Activated CD4-positive, alpha-beta memory T cell treated with anti-CD3 and anti-CD28 coated beads, Interleukin-2, amount 10 ng/mL, durations not matched to agents 7 days and 5 days (primary cell): ENCODE measurements at regions not wholly inside any gene's neighbourhood (a gene's known extent, or its start where the extent isn't known, plus 50 kb on each side); places are given as distances from the start of the nearest gene placed in this dataset.

Source experiments
- CTCF ChIA-PET: fragments of 350-600 bp; sonication (Branson Sonifier 250); formaldehyde crosslinking; loops from one replicate; lab custom pipeline; 2021; ENCODE audit warnings: antibody characterized with exemption, inconsistent platforms; lab: Charles Lee
- POLR2A ChIA-PET: fragments of 350-600 bp; sonication (Branson Sonifier 250); formaldehyde crosslinking; loops from one replicate; lab custom pipeline; 2021; ENCODE audit warnings: antibody characterized with exemption; lab: Charles Lee
- DNase-seq: peaks from one replicate; pipeline ENCODE4 v3.0.0-alpha.2; 2020
- H3K27ac Mint-ChIP-seq: one replicate; pipeline ENCODE4 v1.8.0; 2021; ENCODE audit warnings: mild to moderate bottlenecking, mixed read lengths
- H3K27me3 Mint-ChIP-seq: one replicate; pipeline ENCODE4 v1.8.0; 2021; ENCODE audit warnings: mixed read lengths
- H3K36me3 Mint-ChIP-seq: one replicate; pipeline ENCODE4 v1.8.0; 2021; ENCODE audit warnings: low read depth, mixed read lengths
- H3K4me1 Mint-ChIP-seq: one replicate; pipeline ENCODE4 v1.8.0; 2021; ENCODE audit warnings: mixed read lengths
- H3K4me3 Mint-ChIP-seq: one replicate; pipeline ENCODE4 v1.8.0; 2021; ENCODE audit warnings: mild to moderate bottlenecking, mixed read lengths
- H3K9me3 Mint-ChIP-seq: one replicate; pipeline ENCODE4 v1.8.0; 2021; ENCODE audit warnings: mixed read lengths

- no peaks in the 10 kb centered on the region for H3K36me3 Mint-ChIP-seq
- no peaks in the 10 kb centered on the region for H3K4me1 Mint-ChIP-seq
- no peak overlapping the region for H3K27ac Mint-ChIP-seq
- H3K4me3 Mint-ChIP-seq = no peak overlapping the region
- POLR2A ChIA-PET = no interaction called here
- H3K9me3 Mint-ChIP-seq = no peaks in the 10 kb centered on the region
- H3K27me3 Mint-ChIP-seq = no peaks in the 10 kb centered on the region
- CTCF ChIA-PET = no interaction called here
- no peak for DNase-seq
Observed at GRCh38 chr12:77640356-77640755, 190.3 kb upstream of the NAV3 start.

- Mint-ChIP-seq H3K9me3 (peaks cover 2% of the 10 kb centered on the region), H3K4me1 (no peaks in the 10 kb centered on the region), H3K4me3 (no peak overlapping the region), H3K36me3 (no peaks in the 10 kb centered on the region), H3K27ac (no peak overlapping the region), H3K27me3 (no peaks in the 10 kb centered on the region)
- ChIA-PET CTCF (no interaction called here), POLR2A (no interaction called here)
- DNase-seq = no peak
Observed at GRCh38 chr12:77630790-77631445, 199.8 kb upstream of the NAV3 start.

- ChIA-PET CTCF (no interaction called here), POLR2A (no interaction called here)
- H3K4me3 Mint-ChIP-seq = no peak overlapping the region
- H3K27ac Mint-ChIP-seq = no peak overlapping the region
- no peaks in the 10 kb centered on the region for H3K4me1 Mint-ChIP-seq
- no peak for DNase-seq
- H3K9me3 Mint-ChIP-seq = peaks cover 4% of the 10 kb centered on the region
- no peaks in the 10 kb centered on the region for H3K36me3 Mint-ChIP-seq
- H3K27me3 Mint-ChIP-seq = no peaks in the 10 kb centered on the region
Observed at GRCh38 chr12:77630344-77630743, 200.3 kb upstream of the NAV3 start.

GRCh38 chr12:77629141-77629540 is 201.6 kb upstream of the NAV3 start:
- CTCF ChIA-PET = no interaction called here
- H3K36me3 Mint-ChIP-seq = no peaks in the 10 kb centered on the region
- H3K27me3 Mint-ChIP-seq = no peaks in the 10 kb centered on the region

GRCh38 chr12:77625441-77625840 is 205.3 kb upstream of the NAV3 start:
- Mint-ChIP-seq H3K27ac (no peak overlapping the region), H3K4me1 (no peaks in the 10 kb centered on the region), H3K27me3 (no peaks in the 10 kb centered on the region), H3K4me3 (no peak overlapping the region), H3K36me3 (no peaks in the 10 kb centered on the region), H3K9me3 (peaks cover 10% of the 10 kb centered on the region)
- ChIA-PET CTCF (no interaction called here), POLR2A (no interaction called here)
- DNase-seq = no peak

More at GRCh38 chr12:77629141-77629540, 201.6 kb upstream of the NAV3 start:
- POLR2A ChIA-PET = no interaction called here
- Mint-ChIP-seq H3K4me1 (no peaks in the 10 kb centered on the region), H3K4me3 (no peak overlapping the region), H3K27ac (no peak overlapping the region), H3K9me3 (peaks cover 6% of the 10 kb centered on the region)
- DNase-seq = no peak

GRCh38 chr12:77619425-77619824 is 211.3 kb upstream of the NAV3 start:
- Mint-ChIP-seq H3K36me3 (no peaks in the 10 kb centered on the region), H3K27me3 (no peaks in the 10 kb centered on the region), H3K9me3 (peaks cover 17% of the 10 kb centered on the region), H3K4me1 (no peaks in the 10 kb centered on the region), H3K27ac (no peak overlapping the region), H3K4me3 (no peak overlapping the region)
- ChIA-PET CTCF (no interaction called here), POLR2A (no interaction called here)
- DNase-seq = no peak

- Mint-ChIP-seq H3K4me1 (no peaks in the 10 kb centered on the region), H3K27me3 (no peaks in the 10 kb centered on the region), H3K27ac (no peak overlapping the region), H3K36me3 (no peaks in the 10 kb centered on the region), H3K9me3 (peaks cover 12% of the 10 kb centered on the region), H3K4me3 (no peak overlapping the region)
- ChIA-PET POLR2A (no interaction called here), CTCF (no interaction called here)
- no peak for DNase-seq
Observed at GRCh38 chr12:77617818-77618217, 212.9 kb upstream of the NAV3 start.

- CTCF ChIA-PET = no interaction called here
Observed at GRCh38 chr12:77615332-77615731, 215.4 kb upstream of the NAV3 start.

GRCh38 chr12:77613411-77613810 is 217.3 kb upstream of the NAV3 start:
- ChIA-PET POLR2A (no interaction called here), CTCF (no interaction called here)
- Mint-ChIP-seq H3K4me1 (no peaks in the 10 kb centered on the region), H3K27me3 (no peaks in the 10 kb centered on the region), H3K4me3 (no peak overlapping the region), H3K9me3 (peaks cover 10% of the 10 kb centered on the region), H3K36me3 (no peaks in the 10 kb centered on the region), H3K27ac (no peak overlapping the region)
- no peak for DNase-seq

More at GRCh38 chr12:77615332-77615731, 215.4 kb upstream of the NAV3 start:
- POLR2A ChIA-PET = no interaction called here
- Mint-ChIP-seq H3K4me3 (no peak overlapping the region), H3K36me3 (no peaks in the 10 kb centered on the region), H3K4me1 (no peaks in the 10 kb centered on the region), H3K27me3 (no peaks in the 10 kb centered on the region), H3K27ac (no peak overlapping the region), H3K9me3 (peaks cover 12% of the 10 kb centered on the region)
- DNase-seq = no peak

GRCh38 chr12:77610446-77610845 is 220.2 kb upstream of the NAV3 start:
- H3K4me1 Mint-ChIP-seq = no peaks in the 10 kb centered on the region
- H3K4me3 Mint-ChIP-seq = no peak overlapping the region
- no peak overlapping the region for H3K27ac Mint-ChIP-seq
- CTCF ChIA-PET = no interaction called here
- peaks cover 2% of the 10 kb centered on the region for H3K9me3 Mint-ChIP-seq
- no peak for DNase-seq
- no peaks in the 10 kb centered on the region for H3K27me3 Mint-ChIP-seq
- no peaks in the 10 kb centered on the region for H3K36me3 Mint-ChIP-seq
- POLR2A ChIA-PET = no interaction called here

- Mint-ChIP-seq H3K27ac (no peak overlapping the region), H3K27me3 (no peaks in the 10 kb centered on the region), H3K36me3 (no peaks in the 10 kb centered on the region), H3K4me1 (no peaks in the 10 kb centered on the region), H3K9me3 (no peaks in the 10 kb centered on the region), H3K4me3 (no peak overlapping the region)
- POLR2A ChIA-PET = no interaction called here
- DNase-seq = no peak
- CTCF ChIA-PET = no interaction called here
Observed at GRCh38 chr12:77609016-77609415, 221.7 kb upstream of the NAV3 start.

- POLR2A ChIA-PET = no interaction called here
- Mint-ChIP-seq H3K4me1 (no peaks in the 10 kb centered on the region), H3K27me3 (no peaks in the 10 kb centered on the region), H3K36me3 (no peaks in the 10 kb centered on the region), H3K4me3 (no peak overlapping the region), H3K9me3 (no peaks in the 10 kb centered on the region), H3K27ac (no peak overlapping the region)
- CTCF ChIA-PET = no interaction called here
- DNase-seq = no peak
Observed at GRCh38 chr12:77608271-77608824, 222.3 kb upstream of the NAV3 start.

- peaks cover 5% of the 10 kb centered on the region for H3K9me3 Mint-ChIP-seq
- no peak overlapping the region for H3K27ac Mint-ChIP-seq
- H3K4me3 Mint-ChIP-seq = no peak overlapping the region
- H3K27me3 Mint-ChIP-seq = no peaks in the 10 kb centered on the region
- H3K36me3 Mint-ChIP-seq = no peaks in the 10 kb centered on the region
- no peak for DNase-seq
- ChIA-PET POLR2A (no interaction called here), CTCF (no interaction called here)
- H3K4me1 Mint-ChIP-seq = no peaks in the 10 kb centered on the region
Observed at GRCh38 chr12:77606348-77606747, 224.3 kb upstream of the NAV3 start.

GRCh38 chr12:77603946-77604345 is 226.7 kb upstream of the NAV3 start:
- H3K4me3 Mint-ChIP-seq = no peak overlapping the region
- H3K4me1 Mint-ChIP-seq = no peaks in the 10 kb centered on the region
- no peaks in the 10 kb centered on the region for H3K27me3 Mint-ChIP-seq
- no peak for DNase-seq
- H3K27ac Mint-ChIP-seq = no peak overlapping the region
- peaks cover 5% of the 10 kb centered on the region for H3K9me3 Mint-ChIP-seq
- ChIA-PET CTCF (no interaction called here), POLR2A (no interaction called here)
- no peaks in the 10 kb centered on the region for H3K36me3 Mint-ChIP-seq
